Omental fat pad (tissue), 3 donors: ENCODE measurements at regions not wholly inside any gene's neighbourhood (a gene's known extent, or its start where the extent isn't known, plus 50 kb on each side); places are given as distances from the start of the nearest gene placed in this dataset.

ENCODE experiments used
- ATAC-seq: fragments of 150-250 bp; one replicate; pipeline ENCODE4 v1.9.1; 2016; ENCODE audit warnings: mild to moderate bottlenecking, moderate library complexity; ENCODE audit not compliant: low FRiP score
- DNase-seq: peaks from one replicate; pipeline ENCODE4 v3.0.0-alpha.2; 2019; ENCODE audit warnings: low spot score
- CTCF ChIP-seq, 3 donors: fragments of 450-650 bp; IDR thresholded peaks; one replicate each; pipeline ENCODE4 v1.5.1; 2016 to 2017; ENCODE audit warnings: antibody characterized with exemption in 3 of 3, mild to moderate bottlenecking in 3 of 3, moderate library complexity in 2 of 3

GRCh38 chr2:226474131-226474530, 325.5 kb downstream of the IRS1 start:
- ATAC-seq: no peak
- DNase-seq: no peak
- no peak for TF ChIP-seq CTCF (IDR thresholded peaks at IDR 0.05)

- TF ChIP-seq CTCF (IDR thresholded peaks at IDR 0.05): no peak
- DNase-seq (no peak), ATAC-seq (no peak)
Observed at GRCh38 chr2:226471987-226472470, 327.6 kb downstream of the IRS1 start.

GRCh38 chr2:226467633-226468032, 332.0 kb downstream of the IRS1 start:
- no peak for ATAC-seq
- no peak for TF ChIP-seq CTCF (IDR thresholded peaks at IDR 0.05)
- no peak for DNase-seq

GRCh38 chr2:226467221-226467620, 332.4 kb downstream of the IRS1 start:
- no peak for TF ChIP-seq CTCF (IDR thresholded peaks at IDR 0.05)

GRCh38 chr2:226466589-226466988, 333.0 kb downstream of the IRS1 start:
- TF ChIP-seq CTCF (IDR thresholded peaks at IDR 0.05): no peak
- no peak for ATAC-seq
- no peak for DNase-seq

More at GRCh38 chr2:226467221-226467620, 332.4 kb downstream of the IRS1 start:
- DNase-seq (no peak), ATAC-seq (no peak)

GRCh38 chr2:226466124-226466523, 333.5 kb downstream of the IRS1 start:
- no peak for ATAC-seq
- no peak for TF ChIP-seq CTCF (IDR thresholded peaks at IDR 0.05)
- DNase-seq: no peak

GRCh38 chr2:226464380-226464779, 335.2 kb downstream of the IRS1 start:
- TF ChIP-seq CTCF (IDR thresholded peaks at IDR 0.05): no peak
- ATAC-seq: no peak
- no peak for DNase-seq
